ENCODE measurements at regions not wholly inside any gene's neighbourhood (a gene's known extent, or its start where the extent isn't known, plus 50 kb on each side); places are given as distances from the start of the nearest gene placed in this dataset.

GRCh38 chr7:155916926-155917655 is 104.8 kb upstream of the SHH start:
- no peak for TF ChIP-seq CTCF (conservative IDR thresholded peaks at IDR 0.05 in 1 of 2, IDR thresholded peaks at IDR 0.05 in 1 of 2; ENCODE audit: extremely low read depth in 1 of 2, insufficient read depth in 1 of 2, low read depth in 1 of 2, low read length in 2 of 2)
- TF ChIP-seq EZH2 (IDR thresholded peaks at IDR 0.05; ENCODE audit: borderline replicate concordance, low read length) = no peak

All from mammary epithelial cell (primary cell).